CD4-positive, alpha-beta T cell treated with Interleukin-17A for 1 hour (primary cell): ENCODE measurements at regions not wholly inside any gene's neighbourhood (a gene's known extent, or its start where the extent isn't known, plus 50 kb on each side); places are given as distances from the start of the nearest gene placed in this dataset.

ENCODE experiments used
- DNase-seq: peaks from one replicate; pipeline ENCODE4 v3.0.0-alpha.2; 2020

- DNase-seq = no peak
These were observed 91.3 kb upstream of the FAM171A1 start for GRCh38 chr10:15462253-15462897.

DNA sequence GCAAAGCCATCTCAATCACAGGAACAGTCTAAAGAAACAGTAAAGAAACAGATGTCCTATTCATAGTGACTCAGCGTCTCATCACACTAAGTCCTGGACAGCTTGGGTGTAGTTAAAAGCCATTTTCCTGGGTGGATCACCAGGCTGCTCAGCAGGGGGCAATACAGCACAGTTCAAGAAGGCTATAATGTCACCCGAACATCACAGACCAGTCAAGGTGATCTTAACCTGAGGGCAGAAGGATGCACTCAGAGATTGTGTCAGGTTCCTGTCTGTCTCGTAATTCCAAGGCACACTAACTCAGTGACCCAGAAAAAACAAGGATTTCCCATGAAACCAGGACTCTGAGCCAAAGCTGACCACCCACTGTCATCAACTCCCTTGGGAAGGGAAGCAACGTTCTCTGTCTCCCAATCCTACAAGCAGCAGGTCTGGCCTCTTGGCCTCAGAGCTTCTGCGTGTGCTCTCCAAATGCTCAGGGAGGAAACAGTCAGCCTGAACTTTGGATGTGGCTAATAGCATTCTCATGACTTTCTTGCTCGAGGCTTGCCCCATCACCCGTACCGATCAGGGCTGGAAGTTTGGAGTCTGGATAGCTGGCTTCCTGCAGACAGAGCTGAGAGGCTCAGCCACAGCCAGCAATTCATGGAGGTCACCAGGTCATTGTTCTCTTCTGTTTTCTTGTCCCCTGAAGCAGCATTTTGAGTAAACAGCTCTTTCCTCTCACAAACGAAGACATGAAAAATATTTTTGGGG lies 90.4 kb upstream of the FAM171A1 start:
- DNase-seq = no peak

GRCh38 chr10:15460661-15461060 lies 89.6 kb upstream of the FAM171A1 start:
- no peak for DNase-seq

DNA sequence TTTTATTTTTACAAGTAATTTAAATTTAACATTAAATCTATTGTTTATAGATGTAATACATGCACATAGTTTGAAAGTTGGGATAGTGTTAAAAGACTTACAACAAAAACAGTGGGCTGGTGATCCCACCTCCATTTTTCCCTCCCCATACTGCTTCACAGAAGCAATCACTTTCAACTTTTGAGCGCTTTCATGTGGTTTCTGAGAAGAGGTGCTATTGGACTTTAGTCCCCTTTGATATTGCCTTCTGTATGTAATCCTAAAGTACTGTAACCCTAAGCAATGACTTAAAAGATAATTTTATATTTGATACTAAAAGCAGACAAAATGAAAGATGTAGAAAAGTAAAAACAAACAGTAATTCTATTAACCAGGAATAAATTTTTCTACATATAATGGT lies 88.1 kb upstream of the FAM171A1 start:
- no peak for DNase-seq

- DNase-seq = no peak
These were observed 86.3 kb upstream of the FAM171A1 start for GRCh38 chr10:15457382-15457781.

DNA sequence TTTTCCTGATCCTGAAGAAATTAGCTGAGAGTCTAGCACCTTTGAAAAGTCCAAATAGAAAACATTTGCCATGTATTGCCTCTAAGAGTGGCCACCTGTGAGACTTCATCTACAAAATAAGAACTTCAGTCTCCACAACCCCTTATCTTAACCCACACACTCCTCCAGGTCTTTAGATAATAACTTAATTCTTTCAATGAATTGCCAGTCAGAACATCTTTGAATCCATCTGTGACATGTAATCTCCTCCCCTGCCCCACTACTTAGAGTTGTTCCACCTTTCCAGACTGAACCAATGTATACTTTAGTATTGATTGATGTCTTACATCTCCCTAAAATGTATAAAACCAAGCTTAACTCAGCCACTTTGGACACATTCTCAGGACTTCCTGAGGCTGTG lies 84.4 kb upstream of the FAM171A1 start:
- DNase-seq = no peak

- DNase-seq = no peak
These were observed 82.8 kb upstream of the FAM171A1 start for GRCh38 chr10:15453926-15454325.

DNA sequence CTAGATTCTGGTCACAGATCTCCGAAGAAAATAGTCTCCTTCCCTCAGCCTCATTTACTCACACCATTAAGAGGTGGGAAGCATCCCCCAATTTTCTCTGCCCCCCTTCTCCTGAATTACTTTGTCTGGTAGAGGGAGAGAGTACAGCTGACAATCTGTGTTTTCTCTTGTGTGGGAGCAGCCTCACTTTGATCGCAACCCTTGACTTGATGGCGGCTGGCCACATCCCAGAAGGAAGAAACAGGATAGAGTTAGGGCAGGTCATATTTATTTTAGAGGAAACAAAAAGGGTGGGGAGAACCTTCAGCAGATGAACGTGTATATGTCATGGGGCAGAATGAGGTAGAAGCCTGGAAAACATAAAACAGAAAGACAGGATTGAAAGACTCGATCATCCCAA lies 82.4 kb upstream of the FAM171A1 start:
- DNase-seq = no peak

GRCh38 chr10:15452545-15452944 lies 81.5 kb upstream of the FAM171A1 start:
- DNase-seq = no peak

- no peak for DNase-seq
These were observed 80.3 kb upstream of the FAM171A1 start for GRCh38 chr10:15451137-15452094.

DNA sequence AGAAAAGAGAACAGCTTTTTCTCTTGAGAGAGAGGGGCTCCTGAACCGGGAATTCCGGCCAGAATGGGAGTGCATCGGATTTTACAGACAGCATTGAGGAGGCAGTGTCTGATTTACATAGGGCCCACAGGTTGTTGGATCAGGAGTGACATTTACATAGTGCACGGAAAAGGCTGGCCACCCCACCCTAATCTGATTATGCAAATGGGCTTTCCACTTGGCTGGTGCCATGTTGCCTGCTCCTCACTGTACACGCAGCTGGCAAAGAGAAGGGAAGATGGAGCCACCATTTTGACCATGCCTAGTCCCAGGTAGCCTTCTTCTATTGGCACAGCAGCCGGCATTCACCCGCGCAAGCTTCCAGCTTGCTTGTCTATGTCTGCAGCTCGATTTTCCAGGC lies 77.5 kb upstream of the FAM171A1 start:
- no peak for DNase-seq

DNA sequence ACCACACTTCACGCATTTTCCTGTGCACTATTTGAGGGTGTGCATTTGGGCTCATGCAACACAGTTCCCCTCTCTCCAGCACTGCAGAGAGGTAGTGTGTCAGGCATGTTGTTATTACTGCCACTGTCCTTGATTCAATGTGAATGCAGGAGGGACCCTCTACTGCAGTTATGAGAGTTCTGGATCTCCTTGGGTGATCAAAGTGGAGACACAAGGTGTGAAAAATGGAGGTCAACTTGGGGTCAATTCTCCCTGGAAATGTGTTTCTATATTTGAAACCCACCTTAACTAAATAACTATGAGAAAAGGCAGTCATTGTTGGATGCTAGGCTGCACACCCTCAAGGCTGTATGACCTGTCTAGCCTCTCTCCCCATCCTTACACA lies 73.9 kb upstream of the FAM171A1 start:
- no peak for DNase-seq

- no peak for DNase-seq
These were observed 73.3 kb upstream of the FAM171A1 start for GRCh38 chr10:15444105-15445005.

- no peak for DNase-seq
These were observed 71.0 kb upstream of the FAM171A1 start for GRCh38 chr10:15442056-15442455.

DNA sequence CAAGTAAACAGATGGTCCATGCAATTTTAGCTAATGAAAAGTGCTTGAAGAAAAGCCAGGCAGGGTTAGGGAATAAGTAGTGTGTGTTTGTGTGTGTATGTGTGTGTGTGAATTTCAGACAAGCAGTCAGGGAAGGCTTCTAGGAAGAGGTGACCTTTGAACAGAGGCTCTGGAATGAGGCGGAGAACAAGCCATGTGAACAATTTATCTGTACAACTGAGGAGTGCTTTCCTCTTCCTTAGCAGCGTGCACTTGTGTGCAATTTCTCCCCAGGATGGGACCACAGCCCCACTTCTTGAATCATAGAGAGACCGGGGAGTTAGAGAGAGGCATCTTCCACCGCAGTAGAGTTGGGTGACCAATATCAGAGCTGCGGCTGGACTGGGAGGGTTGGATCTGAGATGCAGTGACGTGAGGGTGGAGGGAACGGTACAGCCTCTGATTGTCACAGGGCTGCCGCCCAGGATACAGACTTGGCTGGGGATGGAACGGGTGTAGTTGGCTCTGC lies 69.2 kb upstream of the FAM171A1 start:
- no peak for DNase-seq

- DNase-seq = no peak
These were observed 68.3 kb upstream of the FAM171A1 start for GRCh38 chr10:15439341-15439842.

DNA sequence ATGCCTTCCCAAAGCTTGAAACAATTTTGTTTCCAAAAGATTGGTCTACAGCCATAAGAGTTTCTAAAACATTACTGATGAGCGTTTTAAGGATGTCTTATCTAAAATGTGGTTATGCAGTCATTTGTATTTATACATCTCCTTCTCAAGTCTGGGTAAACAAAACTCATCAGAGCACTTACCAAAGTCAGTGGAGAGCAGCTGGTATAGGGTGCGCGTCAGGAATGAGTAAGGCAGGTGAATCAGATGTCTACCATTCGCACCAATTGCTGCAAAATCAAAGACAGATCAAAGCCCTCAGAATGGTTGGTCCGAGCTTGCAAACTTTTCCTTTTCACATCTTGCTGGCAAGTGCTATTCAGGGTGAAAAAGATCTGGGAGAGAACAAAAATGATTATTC lies 65.6 kb upstream of the FAM171A1 start:
- DNase-seq = no peak

- DNase-seq = peak; percentile 57
These were observed 62.9 kb upstream of the FAM171A1 start for GRCh38 chr10:15433850-15434537.

GRCh38 chr10:15432266-15432665 lies 61.2 kb upstream of the FAM171A1 start:
- no peak for DNase-seq

- DNase-seq = no peak
These were observed 60.1 kb upstream of the FAM171A1 start for GRCh38 chr10:15430969-15431771.

DNA sequence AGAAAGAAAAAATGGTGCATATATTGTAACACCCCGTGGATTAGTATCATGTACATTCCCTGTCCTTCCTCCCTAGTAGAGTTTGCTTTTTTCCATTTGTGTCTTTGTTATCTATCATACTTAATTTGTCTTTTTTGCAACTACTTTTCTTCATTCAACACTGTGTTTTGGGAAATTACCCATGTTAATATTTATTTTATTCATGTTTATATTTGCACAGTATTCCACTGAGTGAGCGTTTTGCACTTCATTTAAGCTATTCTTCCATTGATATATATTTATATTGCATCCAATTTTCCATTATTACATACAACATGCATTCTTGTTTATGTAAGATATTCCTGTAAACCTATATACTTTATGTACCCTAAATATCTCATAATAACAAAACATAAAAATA lies 57.6 kb upstream of the FAM171A1 start:
- no peak for DNase-seq
